ENCODE measurements at regions not wholly inside any gene's neighbourhood (a gene's known extent, or its start where the extent isn't known, plus 50 kb on each side); places are given as distances from the start of the nearest gene placed in this dataset.

- TF ChIP-seq CTCF (conservative IDR thresholded peaks at IDR 0.05; ENCODE audit: low read depth, low read length) (no peak), EZH2 (IDR thresholded peaks at IDR 0.05; ENCODE audit: borderline replicate concordance, low read depth, low read length, poor library complexity, severe bottlenecking) (no peak)
These were observed 68.9 kb downstream of the RDH14 start for GRCh38 chr2:18491577-18491976.

All from A673 (cell line).